ENCODE measurements at regions not wholly inside any gene's neighbourhood (a gene's known extent, or its start where the extent isn't known, plus 50 kb on each side); places are given as distances from the start of the nearest gene placed in this dataset.
A peak's percentile ranks its signal among the peaks of the same experiment; 100 is the strongest.

DNA sequence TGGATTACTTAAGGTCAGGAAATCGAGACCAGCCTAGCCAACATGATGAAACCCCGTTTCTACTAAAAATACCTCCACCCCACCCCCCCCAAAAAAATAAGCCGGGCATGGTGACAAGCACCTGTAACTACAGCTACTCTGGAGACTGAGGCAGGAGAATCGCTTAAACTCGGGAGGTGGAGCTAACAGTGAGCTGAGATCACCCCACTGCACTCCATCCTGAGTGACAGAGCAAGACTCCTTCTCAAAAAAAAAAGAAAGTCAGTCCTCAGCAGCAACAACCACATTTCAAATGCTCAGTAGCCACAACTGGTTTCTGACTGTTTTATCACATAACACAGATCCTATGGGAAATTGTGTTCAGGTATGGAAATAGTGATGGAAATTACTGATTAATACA is 135.3 kb downstream of the HFE start:
- TF ChIP-seq, protein P1, sequence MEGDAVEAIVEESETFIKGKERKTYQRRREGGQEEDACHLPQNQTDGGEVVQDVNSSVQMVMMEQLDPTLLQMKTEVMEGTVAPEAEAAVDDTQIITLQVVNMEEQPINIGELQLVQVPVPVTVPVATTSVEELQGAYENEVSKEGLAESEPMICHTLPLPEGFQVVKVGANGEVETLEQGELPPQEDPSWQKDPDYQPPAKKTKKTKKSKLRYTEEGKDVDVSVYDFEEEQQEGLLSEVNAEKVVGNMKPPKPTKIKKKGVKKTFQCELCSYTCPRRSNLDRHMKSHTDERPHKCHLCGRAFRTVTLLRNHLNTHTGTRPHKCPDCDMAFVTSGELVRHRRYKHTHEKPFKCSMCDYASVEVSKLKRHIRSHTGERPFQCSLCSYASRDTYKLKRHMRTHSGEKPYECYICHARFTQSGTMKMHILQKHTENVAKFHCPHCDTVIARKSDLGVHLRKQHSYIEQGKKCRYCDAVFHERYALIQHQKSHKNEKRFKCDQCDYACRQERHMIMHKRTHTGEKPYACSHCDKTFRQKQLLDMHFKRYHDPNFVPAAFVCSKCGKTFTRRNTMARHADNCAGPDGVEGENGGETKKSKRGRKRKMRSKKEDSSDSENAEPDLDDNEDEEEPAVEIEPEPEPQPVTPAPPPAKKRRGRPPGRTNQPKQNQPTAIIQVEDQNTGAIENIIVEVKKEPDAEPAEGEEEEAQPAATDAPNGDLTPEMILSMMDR (IDR thresholded peaks at IDR 0.05; ENCODE audit: low read depth, low read length, missing control alignments), result no peak
- DNase-seq (ENCODE audit: extremely low read depth, low read depth), result no peak
- H3K4me3 ChIP-seq (replicated peaks; ENCODE audit: low read depth, low read length), result no peak overlapping the region

DNA sequence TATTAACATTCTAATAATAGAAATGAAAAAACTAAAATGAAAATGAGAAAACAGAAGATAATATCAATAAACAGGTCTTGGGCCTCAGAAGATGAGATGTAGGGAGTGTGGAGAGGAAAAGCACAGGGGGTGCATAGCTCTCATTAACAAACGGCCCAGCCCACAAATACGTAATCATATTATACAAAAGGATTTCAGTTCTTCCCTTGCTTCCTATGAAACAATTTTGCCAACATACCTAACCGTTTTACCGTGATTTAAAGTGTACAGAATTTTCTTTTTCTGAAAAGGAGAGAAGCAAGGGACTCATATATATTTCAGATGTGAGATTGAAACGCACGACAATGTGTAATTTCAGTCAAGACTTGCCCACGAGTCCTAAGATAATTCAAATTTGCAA is 136.0 kb downstream of the HFE start:
- H3K4me3 ChIP-seq (replicated peaks; ENCODE audit: low read depth, low read length), result peak overlapping the region; percentile 63
- DNase-seq (ENCODE audit: extremely low read depth, low read depth), result no peak
- TF ChIP-seq, protein P1 (IDR thresholded peaks at IDR 0.05; ENCODE audit: low read depth, low read length, missing control alignments), result no peak

DNA sequence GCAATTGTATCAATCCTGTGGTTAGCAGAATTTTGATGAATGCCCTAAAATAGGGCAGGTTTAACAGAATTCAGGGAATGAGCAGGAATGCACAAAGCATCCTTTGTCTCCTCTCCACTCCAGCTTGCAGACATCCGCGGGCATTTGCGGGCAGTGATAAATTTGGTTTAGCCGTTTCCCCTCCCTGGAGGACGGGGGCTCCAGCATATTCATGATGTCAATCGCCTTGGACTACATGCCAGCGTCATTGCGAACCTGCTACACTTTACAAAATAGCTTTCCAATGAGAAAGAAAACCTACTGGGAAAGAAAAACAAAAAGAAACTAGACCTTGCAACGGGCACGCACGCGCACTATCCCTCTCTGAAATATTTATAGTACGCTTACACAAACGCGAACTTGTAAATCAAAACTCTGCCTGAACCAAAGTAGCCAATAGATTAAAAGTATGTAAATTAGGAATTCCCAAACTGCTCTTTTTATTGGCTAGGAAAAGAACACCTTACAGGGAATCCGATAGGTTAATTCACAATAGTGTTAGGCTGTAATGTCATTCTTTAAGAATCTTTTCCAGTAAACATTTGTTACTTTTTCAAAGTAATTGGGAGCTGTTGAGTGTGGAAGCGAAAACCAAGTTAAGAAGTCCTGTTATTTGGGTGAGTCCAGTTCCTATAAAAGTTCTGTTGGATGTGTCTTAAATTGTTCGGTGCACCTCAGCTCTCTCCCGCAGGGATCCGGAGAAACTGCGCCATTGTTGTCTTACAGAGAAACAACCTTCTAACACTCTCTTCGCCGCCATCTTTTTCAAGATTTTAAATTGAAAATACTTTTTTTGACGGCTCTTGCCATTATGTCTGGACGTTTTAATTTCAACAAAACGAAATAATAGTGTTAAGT is 136.7 kb downstream of the HFE start:
- peak; percentile 89 for DNase-seq (ENCODE audit: extremely low read depth, low read depth)
- peak overlapping the region; percentile 63 for H3K4me3 ChIP-seq (replicated peaks; ENCODE audit: low read depth, low read length)
- TF ChIP-seq, protein P1 (IDR thresholded peaks at IDR 0.05; ENCODE audit: low read depth, low read length, missing control alignments), result no peak

DNA sequence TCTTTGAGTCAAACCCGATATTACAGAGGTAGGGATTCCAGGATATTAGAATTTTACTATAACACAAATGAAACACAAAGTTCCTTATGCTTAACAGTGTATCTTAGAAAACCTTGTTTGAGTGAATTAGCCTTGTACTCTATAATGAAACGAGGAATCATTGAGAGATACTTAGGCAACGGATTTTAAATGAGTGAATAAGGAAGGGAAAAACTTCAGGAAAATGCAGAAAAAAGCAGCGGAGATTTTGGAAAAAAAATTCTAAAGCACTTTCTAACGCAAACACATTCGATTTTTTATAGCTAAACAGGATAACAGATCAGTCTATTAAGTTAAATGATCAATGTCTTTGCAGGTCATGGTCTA is 137.3 kb downstream of the HFE start:
- TF ChIP-seq, protein P1 (IDR thresholded peaks at IDR 0.05; ENCODE audit: low read depth, low read length, missing control alignments), result no peak
- DNase-seq (ENCODE audit: extremely low read depth, low read depth), result no peak
- peak overlapping the region; percentile 63 for H3K4me3 ChIP-seq (replicated peaks; ENCODE audit: low read depth, low read length)

DNA sequence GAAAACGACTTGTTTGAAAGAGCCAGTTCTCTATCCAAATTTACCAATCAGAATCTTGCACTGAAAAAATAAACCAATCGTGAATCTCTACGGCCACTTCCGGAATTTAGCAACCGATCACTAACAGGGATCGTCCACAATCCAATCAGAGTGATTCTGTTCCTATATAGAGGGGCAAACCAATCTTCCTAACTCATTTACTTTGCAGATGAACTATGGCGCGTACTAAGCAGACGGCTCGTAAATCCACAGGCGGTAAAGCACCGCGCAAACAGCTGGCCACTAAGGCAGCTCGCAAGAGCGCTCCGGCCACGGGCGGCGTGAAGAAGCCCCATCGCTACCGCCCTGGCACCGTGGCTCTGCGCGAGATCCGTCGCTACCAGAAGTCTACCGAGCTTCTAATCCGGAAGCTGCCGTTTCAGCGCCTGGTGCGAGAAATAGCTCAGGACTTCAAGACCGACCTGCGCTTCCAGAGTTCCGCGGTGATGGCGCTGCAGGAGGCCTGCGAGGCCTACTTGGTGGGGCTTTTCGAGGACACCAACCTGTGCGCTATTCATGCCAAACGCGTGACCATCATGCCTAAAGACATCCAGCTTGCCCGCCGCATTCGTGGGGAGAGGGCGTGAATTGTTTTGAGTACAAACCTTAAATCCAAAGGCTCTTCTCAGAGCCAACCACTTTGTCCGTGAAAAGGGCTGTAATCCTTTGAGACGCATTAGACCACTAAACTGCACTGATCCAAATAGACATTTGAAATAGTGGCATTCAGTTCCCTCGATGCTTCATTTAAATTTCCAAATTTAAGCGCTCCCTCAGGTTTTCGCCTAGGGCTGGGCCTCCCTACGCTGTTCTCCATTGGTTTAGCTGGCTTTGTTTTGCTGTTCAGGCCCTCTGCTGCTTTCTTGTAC is 138.0 kb downstream of the HFE start:
- DNase-seq (ENCODE audit: extremely low read depth, low read depth), result peak; percentile 92
- TF ChIP-seq, protein P1 (IDR thresholded peaks at IDR 0.05; ENCODE audit: low read depth, low read length, missing control alignments), result peak; percentile 13
- peak overlapping the region; percentile 63 for H3K4me3 ChIP-seq (replicated peaks; ENCODE audit: low read depth, low read length)

DNA sequence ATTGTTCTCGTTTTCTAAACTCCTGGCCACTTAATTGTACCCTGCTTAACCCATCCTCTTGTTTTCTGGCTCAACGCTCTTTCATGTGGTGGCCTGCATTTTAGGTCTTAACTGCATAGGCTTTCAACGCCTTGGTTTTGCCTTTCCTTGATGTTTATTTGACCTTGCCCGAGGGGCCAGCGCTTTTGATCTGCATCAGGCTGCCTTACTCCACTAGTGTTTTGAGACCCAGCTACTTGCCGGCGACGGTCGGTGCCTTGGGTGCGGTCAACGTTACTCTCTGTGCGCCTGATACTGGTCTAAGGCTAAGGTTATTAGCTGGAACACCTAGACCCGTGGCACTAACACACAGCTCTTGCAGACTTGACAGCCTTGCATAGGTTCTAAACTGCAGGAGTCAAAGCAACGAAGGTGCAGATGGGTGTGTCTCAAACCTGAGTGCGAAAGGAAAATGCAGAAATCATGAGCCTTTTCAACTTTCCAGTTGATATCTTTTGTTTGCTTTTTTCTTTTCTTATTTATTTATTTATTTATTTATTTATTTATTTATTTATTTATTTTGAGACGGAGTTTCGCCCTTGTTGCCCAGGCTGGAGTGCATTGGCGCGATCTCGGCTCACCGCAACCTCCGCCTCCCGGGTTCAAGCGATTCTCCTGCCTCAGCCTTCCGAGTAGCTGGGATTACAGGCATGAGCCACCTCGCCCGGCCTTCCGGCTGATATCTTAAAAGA is 138.8 kb downstream of the HFE start:
- DNase-seq (ENCODE audit: extremely low read depth, low read depth), result no peak
- TF ChIP-seq, protein P1 (IDR thresholded peaks at IDR 0.05; ENCODE audit: low read depth, low read length, missing control alignments), result no peak
- peak overlapping the region; percentile 63 for H3K4me3 ChIP-seq (replicated peaks; ENCODE audit: low read depth, low read length)
